Neural cell (in vitro differentiated cells): ENCODE measurements at regions not wholly inside any gene's neighbourhood (a gene's known extent, or its start where the extent isn't known, plus 50 kb on each side); places are given as distances from the start of the nearest gene placed in this dataset.

ENCODE experiments used
- H2AFZ ChIP-seq: fragments of 200-600, 300-800 bp; sonication (generic), shearing (Covaris generic); 2 replicates; pipeline ENCODE4 v1.6.0; 2014; ENCODE audit warnings: low read depth, mild to moderate bottlenecking, antibody characterized with exemption, low read length, moderate library complexity
- H3F3A ChIP-seq: fragments of 200-600 bp; shearing (Covaris generic); 2 replicates; pipeline ENCODE4 v1.6.1; 2016; ENCODE audit warnings: mild to moderate bottlenecking, moderate library complexity, mixed read lengths, antibody characterized with exemption, low read length; ENCODE audit not compliant: insufficient read depth, poor library complexity, severe bottlenecking
- H3K27ac ChIP-seq: fragments of 200-600, 300-800 bp; sonication (generic), shearing (Covaris generic); 2 replicates; pipeline ENCODE4 v1.5.1; 2014; ENCODE audit warnings: mild to moderate bottlenecking, low read length, moderate library complexity
- H3K27me3 ChIP-seq: fragments of 300-800, 200-600 bp; sonication (generic), shearing (Covaris generic); 2 replicates; pipeline ENCODE4 v1.6.0; 2014; ENCODE audit warnings: mild to moderate bottlenecking, low read depth, low read length, moderate library complexity; ENCODE audit not compliant: insufficient read depth
- H3K36me3 ChIP-seq: fragments of 300-800, 200-600 bp; sonication (generic), shearing (Covaris generic); 2 replicates; pipeline ENCODE4 v1.5.1; 2014; ENCODE audit warnings: mild to moderate bottlenecking, antibody characterized with exemption, low read length, moderate library complexity; ENCODE audit not compliant: insufficient read depth
- H3K4me2 ChIP-seq: fragments of 300-800, 200-600 bp; sonication (generic), shearing (Covaris generic); 2 replicates; pipeline ENCODE4 v1.6.0; 2014; ENCODE audit warnings: mild to moderate bottlenecking, low read length
- H3K4me3 ChIP-seq: fragments of 300-800, 200-600 bp; sonication (generic), shearing (Covaris generic); 2 replicates; pipeline ENCODE4 v1.5.1; 2014; ENCODE audit warnings: mild to moderate bottlenecking, low read length, moderate library complexity
- H3K79me2 ChIP-seq: fragments of 200-600 bp; shearing (Covaris generic); replicated peaks from 2 replicates; pipeline ENCODE4 v1.6.0; 2014; ENCODE audit warnings: mild to moderate bottlenecking, low read length, moderate library complexity; ENCODE audit not compliant: insufficient read depth
- H3K9ac ChIP-seq: fragments of 300-800, 200-600 bp; sonication (generic), shearing (Covaris generic); 2 replicates; pipeline ENCODE4 v1.6.1; 2016; ENCODE audit warnings: mild to moderate bottlenecking, low read length, mixed read lengths
- H3K9me2 ChIP-seq: fragments of 200-600 bp; shearing (Covaris generic); 2 replicates; pipeline ENCODE4 v1.6.1; 2016; ENCODE audit warnings: mild to moderate bottlenecking, low read length, mixed read lengths; ENCODE audit not compliant: insufficient read depth
- H3K9me3 ChIP-seq: fragments of 200-600, 300-800 bp; sonication (generic), shearing (Covaris generic); 2 replicates; pipeline ENCODE4 v1.6.1; 2016; ENCODE audit warnings: mild to moderate bottlenecking, mixed run types, low read length, moderate library complexity, mixed read lengths
- H4K20me1 ChIP-seq: fragments of 200-600 bp; shearing (Covaris generic); 2 replicates; pipeline ENCODE4 v1.6.1; 2016; ENCODE audit warnings: mild to moderate bottlenecking, mixed run types; ENCODE audit not compliant: insufficient read depth
- CTCF ChIP-seq: fragments of 450-650 bp; IDR thresholded peaks from 2 replicates; pipeline ENCODE4 v1.5.1; 2014; ENCODE audit warnings: antibody characterized with exemption, mild to moderate bottlenecking, moderate library complexity; ENCODE audit not compliant: poor library complexity, severe bottlenecking
- EP300 ChIP-seq: fragments of 450-650 bp; conservative IDR thresholded peaks from 2 replicates; pipeline ENCODE4 v1.6.1; 2014; ENCODE audit warnings: antibody characterized with exemption, mild to moderate bottlenecking, moderate library complexity; ENCODE audit not compliant: poor library complexity, severe bottlenecking
- EZH2 ChIP-seq: fragments of 200-600, 300-800 bp; shearing (Covaris generic), sonication (generic); IDR thresholded peaks from 2 replicates; pipeline ENCODE4 v1.6.1; 2014; ENCODE audit warnings: antibody characterized with exemption, low read length, borderline replicate concordance, mild to moderate bottlenecking; ENCODE audit not compliant: insufficient read depth, poor library complexity, severe bottlenecking
- MXI1 ChIP-seq: fragments of 450-650 bp; conservative IDR thresholded peaks from 2 replicates; pipeline ENCODE4 v1.6.1; 2014; ENCODE audit warnings: antibody characterized with exemption, mild to moderate bottlenecking; ENCODE audit not compliant: poor library complexity, severe bottlenecking
- POLR2AphosphoS5 ChIP-seq: IDR thresholded peaks from 2 replicates; pipeline ENCODE4 v1.6.1; 2012
- RAD21 ChIP-seq: fragments of 450-650 bp; conservative IDR thresholded peaks from 2 replicates; pipeline ENCODE4 v1.6.1; 2014; ENCODE audit warnings: antibody characterized with exemption, mild to moderate bottlenecking, moderate library complexity
- REST ChIP-seq: IDR thresholded peaks from 2 replicates; pipeline ENCODE4 v1.6.1; 2012; ENCODE audit warnings: borderline replicate concordance
- SMC3 ChIP-seq: fragments of 450-650 bp; conservative IDR thresholded peaks from 2 replicates; pipeline ENCODE4 v1.6.1; 2014; ENCODE audit warnings: antibody characterized with exemption, mild to moderate bottlenecking, moderate library complexity; ENCODE audit not compliant: poor library complexity
- TAF1 ChIP-seq: IDR thresholded peaks from 2 replicates; pipeline ENCODE4 v1.6.1; 2012; ENCODE audit warnings: low read depth

- no peaks in the 10 kb centered on the region for H3K36me3 ChIP-seq
- TF ChIP-seq SMC3: no peak
- TF ChIP-seq POLR2AphosphoS5: no peak
- no peak for TF ChIP-seq RAD21
- no peak for TF ChIP-seq CTCF
- no peak for TF ChIP-seq EP300
- no peak for TF ChIP-seq TAF1
- no peak for TF ChIP-seq EZH2
- no peak for TF ChIP-seq MXI1
- TF ChIP-seq REST: no peak
- H3K4me3 ChIP-seq: no peak overlapping the region
- H2AFZ ChIP-seq: no peak overlapping the region
- no peaks in the 10 kb centered on the region for H4K20me1 ChIP-seq
- H3F3A ChIP-seq: no peaks in the 10 kb centered on the region
- H3K9me2 ChIP-seq: no peaks in the 10 kb centered on the region
- no peak overlapping the region for H3K27ac ChIP-seq
- no peak overlapping the region for H3K9ac ChIP-seq
- H3K4me2 ChIP-seq: no peak overlapping the region
- no peaks in the 10 kb centered on the region for H3K9me3 ChIP-seq
- H3K79me2 ChIP-seq: no peaks in the 10 kb centered on the region
- H3K27me3 ChIP-seq: no peaks in the 10 kb centered on the region
Measured at GRCh38 chr3:96370637-96371036, 443.8 kb upstream of the EPHA6 start.

GRCh38 chr3:96410006-96410730 lies 404.2 kb upstream of the EPHA6 start:
- Histone ChIP-seq H3K27me3 (no peaks in the 10 kb centered on the region), H4K20me1 (no peaks in the 10 kb centered on the region), H3K27ac (no peak overlapping the region), H3K79me2 (no peaks in the 10 kb centered on the region), H3K36me3 (no peaks in the 10 kb centered on the region), H3K4me2 (no peak overlapping the region), H3K9ac (no peak overlapping the region), H2AFZ (no peak overlapping the region), H3K4me3 (no peak overlapping the region), H3K9me2 (no peaks in the 10 kb centered on the region), H3F3A (no peaks in the 10 kb centered on the region), H3K9me3 (peaks cover 7% of the 10 kb centered on the region)
- no peak for TF ChIP-seq MXI1
- TF ChIP-seq POLR2AphosphoS5: no peak
